Peyer's patch (tissue), 4 donors: ENCODE measurements at regions not wholly inside any gene's neighbourhood (a gene's known extent, or its start where the extent isn't known, plus 50 kb on each side); places are given as distances from the start of the nearest gene placed in this dataset.

Experiments
- CTCF ChIP-seq, 6 experiments: fragments of 450-650 bp in 4 of 6; fragments of 200-600 bp in 2 of 6; sonication (generic) in 1 of 6; IDR thresholded peaks; one replicate each; pipeline ENCODE4 v1.5.1; 2017 to 2019; ENCODE audit warnings: antibody characterized with exemption in 6 of 6, mild to moderate bottlenecking in 3 of 6, moderate library complexity in 1 of 6
- POLR2A ChIP-seq, 2 donors: fragments of 450-650 bp; IDR thresholded peaks; one replicate each; pipeline ENCODE4 v1.5.1; 2017; ENCODE audit warnings: antibody characterized with exemption in 2 of 2, mild to moderate bottlenecking in 2 of 2, moderate library complexity in 2 of 2

GRCh38 chr1:104072915-104073371 is 323.2 kb downstream of the AMY1C start:
- TF ChIP-seq CTCF (IDR thresholded peaks at IDR 0.05): no peak
- no peak for TF ChIP-seq POLR2A (IDR thresholded peaks at IDR 0.05)
